SK-N-MC (cell line): ENCODE measurements at regions not wholly inside any gene's neighbourhood (a gene's known extent, or its start where the extent isn't known, plus 50 kb on each side); places are given as distances from the start of the nearest gene placed in this dataset.

Experiments
- DNase-seq: peaks from one replicate; pipeline ENCODE4 v3.0.0-alpha.2; 2011; ENCODE audit warnings: low read depth, low spot score
- H3K27ac ChIP-seq: fragments of 200-600 bp; sonication (generic); 2 replicates; pipeline ENCODE4 v1.5.1; 2016; ENCODE audit warnings: mixed run types
- H3K36me3 ChIP-seq: fragments of 200-600 bp; sonication (generic); 2 replicates; pipeline ENCODE4 v1.6.1; 2017; ENCODE audit warnings: antibody characterized with exemption, low read length, mixed read lengths; ENCODE audit not compliant: insufficient read depth
- H3K4me3 ChIP-seq: fragments of 200-600 bp; sonication (generic); 2 replicates; pipeline ENCODE4 v1.5.1; 2016
- H3K9ac ChIP-seq: fragments of 200-600 bp; sonication (generic); 2 replicates; pipeline ENCODE4 v1.8.0; 2017; ENCODE audit warnings: mixed run types, mixed read lengths; ENCODE audit not compliant: insufficient read length
- H3K9me3 ChIP-seq: fragments of 200-600 bp; sonication (generic); 2 replicates; pipeline ENCODE4 v1.6.1; 2017; ENCODE audit warnings: low read depth, mild to moderate bottlenecking, antibody characterized with exemption, low read length, moderate library complexity, mixed read lengths
- EZH2 ChIP-seq: fragments of 200-600 bp; sonication (generic); IDR thresholded peaks from one replicate; pipeline ENCODE4 v1.6.1; 2017; ENCODE audit warnings: antibody characterized with exemption
- FOXP2 ChIP-seq: optimal IDR thresholded peaks from 2 replicates; pipeline ENCODE3; 2011; ENCODE audit warnings: mild to moderate bottlenecking, moderate library complexity; ENCODE audit not compliant: insufficient read depth; ENCODE audit errors: extremely low read length, control extremely low read depth
- POLR2AphosphoS5 ChIP-seq: IDR thresholded peaks from 2 replicates; pipeline ENCODE4 v1.6.1; 2012; ENCODE audit warnings: mild to moderate bottlenecking, low read depth, low read length, borderline replicate concordance

DNA sequence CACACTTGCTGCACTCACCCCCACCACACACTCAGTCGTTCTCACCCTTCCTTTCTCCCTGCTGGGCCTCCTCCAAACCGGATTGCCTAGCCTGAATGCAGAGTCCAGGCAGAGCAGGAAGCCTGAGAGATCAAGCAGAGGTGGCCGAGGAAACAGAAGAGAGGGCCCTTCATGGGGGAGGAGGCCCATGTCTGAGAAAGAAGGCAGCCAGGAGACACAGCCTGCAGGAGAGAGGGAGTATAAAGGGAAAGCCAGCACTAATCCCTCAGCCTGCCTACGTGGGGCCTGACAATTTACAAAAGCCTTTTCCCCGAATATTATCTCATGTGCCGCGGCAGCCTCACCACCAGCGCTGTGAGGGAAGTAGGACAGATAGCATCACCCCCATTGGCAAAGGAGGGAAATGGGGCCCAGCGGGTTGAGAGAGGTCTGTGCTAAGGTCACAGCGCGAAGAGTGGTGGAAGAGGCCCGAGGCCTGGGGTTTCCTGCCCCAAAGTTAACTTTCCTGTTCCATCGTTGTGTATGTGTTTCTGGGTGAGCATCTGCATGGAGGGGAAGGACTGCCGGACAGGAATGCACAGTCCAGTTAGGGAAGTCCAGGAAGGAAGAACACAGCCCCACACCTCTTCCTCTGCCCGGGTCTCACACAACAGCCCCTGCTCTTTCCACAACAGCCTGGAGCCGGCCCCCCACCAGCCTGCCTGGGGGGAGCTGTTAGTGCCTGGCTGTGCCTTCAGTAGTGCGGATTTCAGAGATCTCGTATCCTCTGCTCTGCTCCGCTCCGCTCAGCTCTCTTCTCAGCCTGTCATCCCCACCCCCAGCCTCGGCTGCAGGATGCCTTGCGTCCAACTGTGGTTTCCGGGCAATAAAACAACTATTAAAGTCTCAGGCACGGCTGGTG, 50.9 kb upstream of the BCOR start:
- Histone ChIP-seq H3K27ac (peak overlapping the region; percentile 67), H3K9ac (peak overlapping the region; percentile 15), H3K9me3 (no peaks in the 10 kb centered on the region), H3K36me3 (no peaks in the 10 kb centered on the region), H3K4me3 (peak overlapping the region; percentile 59)
- DNase-seq = no peak
- TF ChIP-seq EZH2 = no peak
- TF ChIP-seq POLR2AphosphoS5 = peak; percentile 43; the same call in 1 of the 2 replicates
- peak; percentile 97 for TF ChIP-seq FOXP2

DNA sequence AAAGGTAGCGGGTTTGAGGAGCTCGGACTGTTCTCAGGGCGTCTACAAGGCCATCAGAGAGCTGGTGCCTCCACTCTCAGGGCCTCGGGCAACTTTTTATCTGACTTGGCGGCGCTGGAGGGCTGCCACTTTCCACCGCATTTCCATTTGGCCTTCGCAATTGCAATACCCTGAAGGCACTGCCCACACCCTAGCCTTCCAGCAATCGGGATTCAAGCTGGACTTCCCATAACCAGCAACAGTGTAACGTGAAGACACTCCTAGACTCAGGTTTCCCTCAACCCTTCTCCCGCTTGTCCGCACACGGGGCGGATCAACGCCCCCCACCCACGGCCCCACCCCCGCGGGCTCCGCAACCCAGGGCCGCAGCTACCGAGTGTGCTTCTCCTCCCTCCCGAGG, 50.2 kb upstream of the BCOR start:
- TF ChIP-seq POLR2AphosphoS5 (no peak), FOXP2 (no peak), EZH2 (no peak)
- peak overlapping the region; percentile 67 for H3K27ac ChIP-seq

More for the DNA sequence above, 50.2 kb upstream of the BCOR start:
- Histone ChIP-seq H3K9ac (no peak overlapping the region), H3K36me3 (no peaks in the 10 kb centered on the region), H3K9me3 (no peaks in the 10 kb centered on the region), H3K4me3 (peak overlapping the region; percentile 59)
- DNase-seq = no peak
